SK-N-SH (cell line): ENCODE measurements at regions not wholly inside any gene's neighbourhood (a gene's known extent, or its start where the extent isn't known, plus 50 kb on each side); places are given as distances from the start of the nearest gene placed in this dataset.

Experiments
- CTCF ChIA-PET: fragments of 300-600, 350-600 bp; formaldehyde crosslinking; extraction: SDS; loops from one replicate; lab custom pipeline; 2021; lab: Yijun Ruan, JAX
- POLR2A ChIA-PET: fragments of 350-600 bp; sonication (Branson Sonifier 250); formaldehyde crosslinking; extraction: SDS; loops from one replicate; lab custom pipeline; 2020; ENCODE audit warnings: antibody characterized with exemption, inconsistent platforms; lab: Yijun Ruan, JAX
- DNase-seq: peaks from one replicate; pipeline ENCODE4 v3.0.0; 2012
- H2AFZ ChIP-seq: fragments of 200-600 bp; sonication (generic); 2 replicates; pipeline ENCODE4 v1.8.1; 2016; ENCODE audit warnings: antibody characterized with exemption, mild to moderate bottlenecking, low read depth
- H3F3A ChIP-seq: fragments of 200-600 bp; sonication (generic); replicated peaks from 2 replicates; pipeline ENCODE3; 2016; ENCODE audit warnings: antibody characterized with exemption, mild to moderate bottlenecking; ENCODE audit not compliant: insufficient read depth
- H3K27ac ChIP-seq, 2 experiments: fragments of 200-500 bp in 1 of 2; fragments of 200-600 bp in 1 of 2; sonication (Bioruptor generic) in 1 of 2; sonication (generic), shearing (Covaris generic) in 1 of 2; 2 replicates each; pipeline versions ENCODE4 v1.5.1 to v1.6.1; 2014 to 2016; ENCODE audit warnings: low read depth in 2 of 2, inconsistent platforms in 1 of 2, low read length in 1 of 2, mild to moderate bottlenecking in 1 of 2, mixed read lengths in 1 of 2
- H3K27me3 ChIP-seq: fragments of 200-600 bp; sonication (generic), shearing (Covaris generic); 2 replicates; pipeline ENCODE4 v1.6.1; 2016; ENCODE audit warnings: mixed run types; ENCODE audit not compliant: insufficient read depth
- H3K36me3 ChIP-seq, 2 experiments: fragments of 200-500 bp in 1 of 2; fragments of 200-600 bp in 1 of 2; sonication (Bioruptor generic) in 1 of 2; sonication (generic) in 1 of 2; replicated peaks in 1 of 2; 2 replicates each; pipeline versions ENCODE3 to v1.5.1; 2014 to 2016; ENCODE audit warnings: low read length in 1 of 2, mild to moderate bottlenecking in 1 of 2; ENCODE audit not compliant: insufficient read depth in 2 of 2, control insufficient read depth in 1 of 2
- H3K4me1 ChIP-seq, 2 experiments: fragments of 200-500 bp in 1 of 2; fragments of 200-600 bp in 1 of 2; sonication (Bioruptor generic) in 1 of 2; sonication (generic), shearing (Covaris generic) in 1 of 2; 2 replicates each; pipeline versions ENCODE4 v1.5.1 to v1.6.1; 2014 to 2016; ENCODE audit warnings: low read depth in 1 of 2, low read length in 1 of 2, mixed run types in 1 of 2; ENCODE audit not compliant: insufficient read depth in 2 of 2, control insufficient read depth in 1 of 2
- H3K4me2 ChIP-seq: fragments of 200-600 bp; sonication (generic), shearing (Covaris generic); 2 replicates; pipeline ENCODE4 v1.6.1; 2017; ENCODE audit warnings: mixed run types
- H3K4me3 ChIP-seq, 2 experiments: fragments of 200-500 bp in 1 of 2; fragments of 200-600 bp in 1 of 2; sonication (Bioruptor generic) in 1 of 2; sonication (generic), shearing (Covaris generic) in 1 of 2; 2 replicates each; pipeline versions ENCODE4 v1.5.1 to v1.8.1; 2014 to 2016; ENCODE audit warnings: low read depth in 2 of 2, inconsistent platforms in 1 of 2, low read length in 1 of 2, mild to moderate bottlenecking in 1 of 2, mixed read lengths in 1 of 2, moderate library complexity in 1 of 2
- H3K79me2 ChIP-seq: fragments of 200-600 bp; sonication (generic); 2 replicates; pipeline ENCODE4 v1.8.1; 2017; ENCODE audit warnings: mild to moderate bottlenecking; ENCODE audit not compliant: insufficient read depth
- H3K9ac ChIP-seq: fragments of 200-600 bp; sonication (generic); 2 replicates; pipeline ENCODE4 v1.6.1; 2017; ENCODE audit warnings: mixed run types
- H3K9me2 ChIP-seq: fragments of 200-600 bp; sonication (generic); 2 replicates; pipeline ENCODE4 v1.6.1; 2017; ENCODE audit warnings: mixed run types
- H3K9me3 ChIP-seq: fragments of 200-600 bp; sonication (generic); 2 replicates; pipeline ENCODE4 v1.6.1; 2017; ENCODE audit warnings: mixed run types, mild to moderate bottlenecking, moderate library complexity
- H4K20me1 ChIP-seq: fragments of 200-600 bp; sonication (generic); 2 replicates; pipeline ENCODE4 v1.6.1; 2017; ENCODE audit warnings: mild to moderate bottlenecking, mixed run types; ENCODE audit not compliant: insufficient read depth
- CHD2 ChIP-seq: fragments of 150-350 bp; IDR thresholded peaks from 2 replicates; pipeline ENCODE4 v1.6.1; 2018; ENCODE audit warnings: low read length; ENCODE audit not compliant: partially characterized antibody
- ELF1 ChIP-seq: IDR thresholded peaks from 2 replicates; pipeline ENCODE4 v1.4.0; 2012
- EP300 ChIP-seq, 2 experiments: IDR thresholded peaks; 2 replicates each; pipeline versions ENCODE4 v1.4.0 to v1.6.1; 2012; ENCODE audit warnings: borderline replicate concordance in 1 of 2, low read depth in 1 of 2, low read length in 1 of 2
- FOSL2 ChIP-seq: IDR thresholded peaks from 2 replicates; pipeline ENCODE4 v1.4.0; 2012; ENCODE audit warnings: low read depth, mild to moderate bottlenecking, moderate library complexity, borderline replicate concordance
- GABPA ChIP-seq: IDR thresholded peaks from 2 replicates; pipeline ENCODE4 v1.4.0; 2012; ENCODE audit warnings: low read depth, mild to moderate bottlenecking
- JUND ChIP-seq: IDR thresholded peaks from 2 replicates; pipeline ENCODE4 v1.4.0; 2012
- MXI1 ChIP-seq: IDR thresholded peaks from 2 replicates; pipeline ENCODE4 v1.6.1; 2012; ENCODE audit warnings: mild to moderate bottlenecking, low read depth, low read length, improper control_type of control experiment
- NFIC ChIP-seq: IDR thresholded peaks from 2 replicates; pipeline ENCODE4 v1.4.0; 2012; ENCODE audit warnings: borderline replicate concordance
- NRF1 ChIP-seq: IDR thresholded peaks from 2 replicates; pipeline ENCODE4 v1.6.1; 2012; ENCODE audit warnings: low read depth, mild to moderate bottlenecking, low read length
- POLR2AphosphoS5 ChIP-seq: IDR thresholded peaks from 2 replicates; pipeline ENCODE4 v1.6.1; 2012; ENCODE audit warnings: low read depth, low read length
- RCOR1 ChIP-seq: fragments of 150-350 bp; IDR thresholded peaks from 2 replicates; pipeline ENCODE4 v1.6.1; 2017; ENCODE audit warnings: antibody characterized with exemption, low read length
- RFX5 ChIP-seq: IDR thresholded peaks from 2 replicates; pipeline ENCODE4 v1.6.1; 2012; ENCODE audit warnings: mild to moderate bottlenecking, improper control_type of control experiment, low read length
- SIN3A ChIP-seq: IDR thresholded peaks from 2 replicates; pipeline ENCODE4 v1.6.1; 2012; ENCODE audit warnings: low read depth, mild to moderate bottlenecking, low read length, moderate library complexity, borderline replicate concordance
- SMC3 ChIP-seq: IDR thresholded peaks from 2 replicates; pipeline ENCODE4 v1.6.1; 2012; ENCODE audit warnings: low read depth, low read length, improper control_type of control experiment
- TEAD4 ChIP-seq: IDR thresholded peaks from 2 replicates; pipeline ENCODE4 v1.4.0; 2012; ENCODE audit warnings: mild to moderate bottlenecking, borderline replicate concordance; ENCODE audit not compliant: insufficient read depth
- YY1 ChIP-seq: IDR thresholded peaks from 2 replicates; pipeline ENCODE4 v1.4.0; 2012; ENCODE audit warnings: low read depth, mild to moderate bottlenecking
- WGBS: methylation state at CpG from one replicate; pipeline ENCODE4 v1.1.6; 2017; ENCODE audit warnings: low lambda C conversion rate; 5-methylcytosine and 5-hydroxymethylcytosine counted together
- TF ChIP-seq, protein P1 (sequence below): IDR thresholded peaks from 2 replicates; pipeline ENCODE4 v1.4.0; 2012; ENCODE audit warnings: low read depth
- TF ChIP-seq, protein P2 (sequence below): fragments of 200-600 bp; sonication (generic); IDR thresholded peaks from 2 replicates; pipeline ENCODE4 v1.6.1; 2017; ENCODE audit warnings: antibody characterized with exemption, mild to moderate bottlenecking, moderate library complexity
- TF ChIP-seq, protein P3 (sequence below): fragments of 150-350 bp; IDR thresholded peaks from 2 replicates; pipeline ENCODE4 v1.6.1; 2017; ENCODE audit warnings: antibody characterized with exemption, low read length, low read depth, borderline replicate concordance
- TF ChIP-seq, protein P4 (sequence below): fragments of 150-350 bp; IDR thresholded peaks from 2 replicates; pipeline ENCODE4 v1.6.1; 2016; ENCODE audit warnings: mild to moderate bottlenecking, low read depth, low read length
- TF ChIP-seq, protein P5 (sequence below): IDR thresholded peaks from 2 replicates; pipeline ENCODE4 v1.6.1; 2012; ENCODE audit warnings: mild to moderate bottlenecking, low read depth, low read length, moderate library complexity

DNA sequence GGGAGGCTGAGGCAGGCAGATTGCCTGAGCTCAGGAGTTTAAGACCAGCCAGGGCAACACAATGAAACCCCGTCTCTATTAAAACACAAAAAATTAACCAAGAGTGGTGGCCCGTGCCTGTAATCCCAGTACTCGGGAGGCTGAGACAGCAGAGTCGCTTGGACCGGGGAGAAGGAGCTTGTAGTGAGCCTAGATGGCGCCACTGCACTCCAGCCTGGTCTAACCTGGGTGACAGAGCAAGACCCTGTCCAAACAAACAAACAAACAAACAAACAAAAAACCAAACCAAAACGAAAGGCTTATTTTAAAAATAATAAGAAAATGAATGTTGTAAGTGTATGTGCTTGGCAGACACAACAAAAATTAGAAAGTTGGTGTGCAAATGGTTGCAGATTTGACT is 536.3 kb upstream of the PTPRD start:
- Histone ChIP-seq H3K9me2 (no peaks in the 10 kb centered on the region), H3K9me3 (no peaks in the 10 kb centered on the region), H3K4me1 (no peaks in the 10 kb centered on the region), H3K27ac (no peak overlapping the region), H3K27me3 (no peaks in the 10 kb centered on the region), H3K36me3 (no peaks in the 10 kb centered on the region), H3K9ac (no peak overlapping the region), H3F3A (no peaks in the 10 kb centered on the region), H3K79me2 (no peaks in the 10 kb centered on the region), H4K20me1 (no peaks in the 10 kb centered on the region), H3K4me2 (no peak overlapping the region), H2AFZ (no peak overlapping the region), H3K4me3 (no peak overlapping the region)
- no peak for DNase-seq
- CTCF ChIA-PET = interaction anchor here (1.2 kb wide), 1 partner anchor 12 kb away, joined by 5 read pairs; no protein-coding TSS in a partner anchor
- POLR2A ChIA-PET = no interaction called here
- TF ChIP-seq SMC3 (no peak), RCOR1 (no peak), YY1 (no peak), FOSL2 (no peak), EP300 (IDR thresholded peaks at IDR 0.05; ENCODE audit: borderline replicate concordance in 1 of 2, low read depth in 1 of 2, low read length in 1 of 2) (no peak), GABPA (no peak), RFX5 (no peak)
- TF ChIP-seq, protein P1, sequence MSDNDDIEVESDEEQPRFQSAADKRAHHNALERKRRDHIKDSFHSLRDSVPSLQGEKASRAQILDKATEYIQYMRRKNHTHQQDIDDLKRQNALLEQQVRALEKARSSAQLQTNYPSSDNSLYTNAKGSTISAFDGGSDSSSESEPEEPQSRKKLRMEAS = no peak
- 15% methylated on average over 7 of the region's 7 CpGs for WGBS

DNA sequence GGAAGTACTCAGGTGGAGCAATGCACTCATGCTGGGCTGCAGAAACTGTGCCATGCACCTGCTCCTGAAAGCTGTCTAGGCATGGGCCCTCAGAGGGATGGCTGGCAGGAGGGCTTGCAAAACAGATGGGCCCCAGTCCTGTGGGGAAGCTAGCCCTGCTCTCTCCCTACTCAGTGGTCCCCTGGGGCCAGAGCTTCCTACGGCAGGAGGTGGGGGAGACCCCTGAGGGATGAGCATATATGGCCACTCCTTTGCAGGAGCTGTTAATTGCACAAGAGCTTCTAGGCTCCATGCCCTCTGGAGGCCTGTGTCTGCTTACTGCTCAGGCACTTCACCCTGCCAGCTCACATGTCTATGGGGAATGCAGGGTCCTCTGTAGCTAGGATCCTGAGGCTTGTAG is 545.3 kb upstream of the PTPRD start:
- POLR2A ChIA-PET = no interaction called here
- CTCF ChIA-PET = interaction anchor here (1.2 kb wide), 1 partner anchor 1098 kb away, joined by 3 read pairs; no protein-coding TSS in a partner anchor
- H3K4me1 ChIP-seq = no peaks in the 10 kb centered on the region

More for the DNA sequence above, 545.3 kb upstream of the PTPRD start:
- Histone ChIP-seq H3K4me3 (no peak overlapping the region), H3K9me3 (no peaks in the 10 kb centered on the region), H3K4me2 (no peak overlapping the region), H4K20me1 (no peaks in the 10 kb centered on the region), H3K9ac (no peak overlapping the region), H3F3A (no peaks in the 10 kb centered on the region), H2AFZ (no peak overlapping the region), H3K27ac (no peak overlapping the region), H3K27me3 (no peaks in the 10 kb centered on the region), H3K79me2 (no peaks in the 10 kb centered on the region), H3K36me3 (no peaks in the 10 kb centered on the region), H3K9me2 (no peaks in the 10 kb centered on the region)
- no peak for DNase-seq
- no peak for TF ChIP-seq TEAD4
- TF ChIP-seq, protein P2, sequence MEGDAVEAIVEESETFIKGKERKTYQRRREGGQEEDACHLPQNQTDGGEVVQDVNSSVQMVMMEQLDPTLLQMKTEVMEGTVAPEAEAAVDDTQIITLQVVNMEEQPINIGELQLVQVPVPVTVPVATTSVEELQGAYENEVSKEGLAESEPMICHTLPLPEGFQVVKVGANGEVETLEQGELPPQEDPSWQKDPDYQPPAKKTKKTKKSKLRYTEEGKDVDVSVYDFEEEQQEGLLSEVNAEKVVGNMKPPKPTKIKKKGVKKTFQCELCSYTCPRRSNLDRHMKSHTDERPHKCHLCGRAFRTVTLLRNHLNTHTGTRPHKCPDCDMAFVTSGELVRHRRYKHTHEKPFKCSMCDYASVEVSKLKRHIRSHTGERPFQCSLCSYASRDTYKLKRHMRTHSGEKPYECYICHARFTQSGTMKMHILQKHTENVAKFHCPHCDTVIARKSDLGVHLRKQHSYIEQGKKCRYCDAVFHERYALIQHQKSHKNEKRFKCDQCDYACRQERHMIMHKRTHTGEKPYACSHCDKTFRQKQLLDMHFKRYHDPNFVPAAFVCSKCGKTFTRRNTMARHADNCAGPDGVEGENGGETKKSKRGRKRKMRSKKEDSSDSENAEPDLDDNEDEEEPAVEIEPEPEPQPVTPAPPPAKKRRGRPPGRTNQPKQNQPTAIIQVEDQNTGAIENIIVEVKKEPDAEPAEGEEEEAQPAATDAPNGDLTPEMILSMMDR = no peak
- no peak for TF ChIP-seq MXI1
- TF ChIP-seq POLR2AphosphoS5 = no peak
- no peak for TF ChIP-seq NRF1
- no peak for TF ChIP-seq JUND
- TF ChIP-seq, protein P3, sequence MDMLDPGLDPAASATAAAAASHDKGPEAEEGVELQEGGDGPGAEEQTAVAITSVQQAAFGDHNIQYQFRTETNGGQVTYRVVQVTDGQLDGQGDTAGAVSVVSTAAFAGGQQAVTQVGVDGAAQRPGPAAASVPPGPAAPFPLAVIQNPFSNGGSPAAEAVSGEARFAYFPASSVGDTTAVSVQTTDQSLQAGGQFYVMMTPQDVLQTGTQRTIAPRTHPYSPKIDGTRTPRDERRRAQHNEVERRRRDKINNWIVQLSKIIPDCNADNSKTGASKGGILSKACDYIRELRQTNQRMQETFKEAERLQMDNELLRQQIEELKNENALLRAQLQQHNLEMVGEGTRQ = no peak
- TF ChIP-seq YY1 = no peak
- no peak for TF ChIP-seq GABPA
- TF ChIP-seq, protein P4, sequence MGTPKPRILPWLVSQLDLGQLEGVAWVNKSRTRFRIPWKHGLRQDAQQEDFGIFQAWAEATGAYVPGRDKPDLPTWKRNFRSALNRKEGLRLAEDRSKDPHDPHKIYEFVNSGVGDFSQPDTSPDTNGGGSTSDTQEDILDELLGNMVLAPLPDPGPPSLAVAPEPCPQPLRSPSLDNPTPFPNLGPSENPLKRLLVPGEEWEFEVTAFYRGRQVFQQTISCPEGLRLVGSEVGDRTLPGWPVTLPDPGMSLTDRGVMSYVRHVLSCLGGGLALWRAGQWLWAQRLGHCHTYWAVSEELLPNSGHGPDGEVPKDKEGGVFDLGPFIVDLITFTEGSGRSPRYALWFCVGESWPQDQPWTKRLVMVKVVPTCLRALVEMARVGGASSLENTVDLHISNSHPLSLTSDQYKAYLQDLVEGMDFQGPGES = no peak
- no peak for TF ChIP-seq RFX5
- TF ChIP-seq, protein P1 = no peak
- TF ChIP-seq NFIC = no peak
- no peak for TF ChIP-seq ELF1
- TF ChIP-seq, protein P5, sequence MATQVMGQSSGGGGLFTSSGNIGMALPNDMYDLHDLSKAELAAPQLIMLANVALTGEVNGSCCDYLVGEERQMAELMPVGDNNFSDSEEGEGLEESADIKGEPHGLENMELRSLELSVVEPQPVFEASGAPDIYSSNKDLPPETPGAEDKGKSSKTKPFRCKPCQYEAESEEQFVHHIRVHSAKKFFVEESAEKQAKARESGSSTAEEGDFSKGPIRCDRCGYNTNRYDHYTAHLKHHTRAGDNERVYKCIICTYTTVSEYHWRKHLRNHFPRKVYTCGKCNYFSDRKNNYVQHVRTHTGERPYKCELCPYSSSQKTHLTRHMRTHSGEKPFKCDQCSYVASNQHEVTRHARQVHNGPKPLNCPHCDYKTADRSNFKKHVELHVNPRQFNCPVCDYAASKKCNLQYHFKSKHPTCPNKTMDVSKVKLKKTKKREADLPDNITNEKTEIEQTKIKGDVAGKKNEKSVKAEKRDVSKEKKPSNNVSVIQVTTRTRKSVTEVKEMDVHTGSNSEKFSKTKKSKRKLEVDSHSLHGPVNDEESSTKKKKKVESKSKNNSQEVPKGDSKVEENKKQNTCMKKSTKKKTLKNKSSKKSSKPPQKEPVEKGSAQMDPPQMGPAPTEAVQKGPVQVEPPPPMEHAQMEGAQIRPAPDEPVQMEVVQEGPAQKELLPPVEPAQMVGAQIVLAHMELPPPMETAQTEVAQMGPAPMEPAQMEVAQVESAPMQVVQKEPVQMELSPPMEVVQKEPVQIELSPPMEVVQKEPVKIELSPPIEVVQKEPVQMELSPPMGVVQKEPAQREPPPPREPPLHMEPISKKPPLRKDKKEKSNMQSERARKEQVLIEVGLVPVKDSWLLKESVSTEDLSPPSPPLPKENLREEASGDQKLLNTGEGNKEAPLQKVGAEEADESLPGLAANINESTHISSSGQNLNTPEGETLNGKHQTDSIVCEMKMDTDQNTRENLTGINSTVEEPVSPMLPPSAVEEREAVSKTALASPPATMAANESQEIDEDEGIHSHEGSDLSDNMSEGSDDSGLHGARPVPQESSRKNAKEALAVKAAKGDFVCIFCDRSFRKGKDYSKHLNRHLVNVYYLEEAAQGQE = no peak
- no peak for TF ChIP-seq CHD2
- TF ChIP-seq SIN3A = no peak
- WGBS = no CpG with 5 or more reads among the region's 1 CpG
